H1 (cell line): ENCODE measurements at regions not wholly inside any gene's neighbourhood (a gene's known extent, or its start where the extent isn't known, plus 50 kb on each side); places are given as distances from the start of the nearest gene placed in this dataset.

ENCODE experiments used
- CTCF ChIP-seq, 3 experiments: IDR thresholded peaks; 1 replicate in 2 of 3; 2 replicates in 1 of 3; pipeline versions ENCODE4 v1.5.1 to v1.6.1; 2011; ENCODE audit warnings: low read length in 3 of 3, mild to moderate bottlenecking in 3 of 3, inconsistent platforms in 2 of 3, low read depth in 1 of 3, moderate library complexity in 1 of 3; ENCODE audit not compliant: insufficient read depth in 1 of 3; ENCODE audit errors: control extremely low read depth in 1 of 3
- GTF2F1 ChIP-seq: IDR thresholded peaks from 2 replicates; pipeline ENCODE4 v1.6.1; 2012; ENCODE audit warnings: low read depth, low read length, improper control_type of control experiment, borderline replicate concordance
- JUN ChIP-seq: IDR thresholded peaks from 2 replicates; pipeline ENCODE4 v1.6.1; 2011; ENCODE audit warnings: low read depth, mild to moderate bottlenecking, improper control_type of control experiment, low read length
- PHF8 ChIP-seq: fragments of 200-600 bp; sonication (generic); conservative IDR thresholded peaks from 2 replicates; pipeline ENCODE4 v1.7.1; 2012; ENCODE audit warnings: low read depth, mild to moderate bottlenecking, inconsistent platforms, low read length, moderate library complexity

- TF ChIP-seq CTCF (IDR thresholded peaks at IDR 0.05; ENCODE audit: control extremely low read depth in 1 of 3, insufficient read depth in 1 of 3, low read depth in 1 of 3, low read length in 3 of 3) (no peak), PHF8 (no peak), GTF2F1 (no peak), JUN (no peak)
- TF ChIP-seq, all 59 proteins: peak for 0
These were observed 338.4 kb downstream of the GLRX3 start (continued) for GRCh38 chr10:130474591-130474990.
